GM10266 (cell line): ENCODE measurements at regions not wholly inside any gene's neighbourhood (a gene's known extent, or its start where the extent isn't known, plus 50 kb on each side); places are given as distances from the start of the nearest gene placed in this dataset.

Experiments
- DNase-seq: peaks from one replicate; pipeline ENCODE4 v3.0.0; 2012; ENCODE audit errors: extremely low spot score
- TF ChIP-seq, protein P1 (sequence below): IDR thresholded peaks from 2 replicates; pipeline ENCODE4 v1.5.1; 2012; ENCODE audit warnings: mild to moderate bottlenecking, low read depth; ENCODE audit not compliant: control insufficient read depth, insufficient read depth; ENCODE audit errors: missing control alignments

DNA sequence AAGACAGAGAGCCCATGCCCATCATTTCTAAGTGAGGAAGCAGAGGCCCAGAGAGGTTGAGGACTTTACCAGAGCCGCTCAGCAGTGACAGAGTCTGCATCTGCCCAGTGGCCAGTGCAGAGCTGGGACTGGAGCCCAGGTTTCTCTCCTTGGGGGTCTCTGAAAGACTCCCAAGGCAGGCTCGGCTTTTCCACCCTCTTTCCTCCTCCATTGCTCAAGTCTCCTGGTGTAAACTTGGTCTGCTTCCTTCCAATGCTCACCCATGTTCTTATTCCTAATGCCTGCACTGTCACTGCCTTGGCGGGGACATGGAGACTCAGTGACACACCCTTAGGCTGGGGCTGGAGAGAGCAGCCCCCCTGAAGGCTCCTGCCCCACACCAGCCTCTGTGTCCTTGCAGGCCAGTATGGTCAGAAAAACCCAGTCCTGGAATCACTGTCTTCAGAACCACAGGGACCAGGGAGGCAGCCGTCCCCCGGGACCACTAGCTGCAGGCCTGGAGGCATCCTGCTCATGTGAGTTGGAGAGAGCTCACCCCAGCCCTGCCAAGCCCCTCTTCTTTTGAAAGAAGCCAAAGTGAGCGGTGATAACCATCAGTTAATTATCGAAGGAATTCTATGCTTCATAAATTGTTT, 211.0 kb upstream of the ZNF536 start:
- no peak for DNase-seq
- TF ChIP-seq, protein P1, sequence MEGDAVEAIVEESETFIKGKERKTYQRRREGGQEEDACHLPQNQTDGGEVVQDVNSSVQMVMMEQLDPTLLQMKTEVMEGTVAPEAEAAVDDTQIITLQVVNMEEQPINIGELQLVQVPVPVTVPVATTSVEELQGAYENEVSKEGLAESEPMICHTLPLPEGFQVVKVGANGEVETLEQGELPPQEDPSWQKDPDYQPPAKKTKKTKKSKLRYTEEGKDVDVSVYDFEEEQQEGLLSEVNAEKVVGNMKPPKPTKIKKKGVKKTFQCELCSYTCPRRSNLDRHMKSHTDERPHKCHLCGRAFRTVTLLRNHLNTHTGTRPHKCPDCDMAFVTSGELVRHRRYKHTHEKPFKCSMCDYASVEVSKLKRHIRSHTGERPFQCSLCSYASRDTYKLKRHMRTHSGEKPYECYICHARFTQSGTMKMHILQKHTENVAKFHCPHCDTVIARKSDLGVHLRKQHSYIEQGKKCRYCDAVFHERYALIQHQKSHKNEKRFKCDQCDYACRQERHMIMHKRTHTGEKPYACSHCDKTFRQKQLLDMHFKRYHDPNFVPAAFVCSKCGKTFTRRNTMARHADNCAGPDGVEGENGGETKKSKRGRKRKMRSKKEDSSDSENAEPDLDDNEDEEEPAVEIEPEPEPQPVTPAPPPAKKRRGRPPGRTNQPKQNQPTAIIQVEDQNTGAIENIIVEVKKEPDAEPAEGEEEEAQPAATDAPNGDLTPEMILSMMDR, result no peak

DNA sequence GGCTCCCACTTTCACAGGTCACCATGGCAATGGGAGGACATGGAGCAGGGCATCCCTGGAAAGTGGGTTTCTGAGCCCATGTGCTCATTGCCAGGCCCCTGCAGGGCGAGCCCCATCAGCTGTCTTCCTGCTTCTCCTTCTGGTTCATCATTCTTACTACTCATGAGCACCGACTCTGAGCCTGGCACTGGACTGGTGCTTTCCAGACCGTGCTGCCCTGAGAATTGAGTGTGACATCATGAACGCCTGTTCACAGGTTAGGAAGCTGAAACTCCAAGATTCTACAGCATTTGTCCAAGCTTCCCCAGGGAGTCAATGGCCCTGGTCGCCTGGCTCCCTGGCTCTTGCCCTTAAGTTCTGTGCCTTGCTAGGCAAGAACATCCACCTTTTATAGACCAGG, 210.4 kb upstream of the ZNF536 start:
- TF ChIP-seq, protein P1, result no peak
- no peak for DNase-seq

DNA sequence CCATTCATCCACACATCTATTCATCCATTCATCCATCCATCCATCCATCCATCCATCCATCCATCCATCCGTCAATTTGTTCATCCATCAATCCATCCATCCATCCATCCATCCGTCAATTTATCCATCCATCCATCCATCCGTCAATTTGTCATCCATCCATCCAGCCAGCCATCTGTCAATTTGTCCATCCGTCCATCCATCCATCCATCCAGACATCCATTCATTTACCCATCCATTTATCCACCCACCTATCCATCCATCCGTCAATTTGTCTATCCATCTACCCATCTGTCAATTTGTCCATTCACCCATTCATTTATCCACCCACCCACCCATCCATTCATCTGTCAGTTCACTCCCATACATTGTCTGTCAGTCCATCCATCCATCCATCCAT, 209.5 kb upstream of the ZNF536 start:
- TF ChIP-seq, protein P1, result no peak
- no peak for DNase-seq

- TF ChIP-seq, protein P1, result no peak
Measured at GRCh38 chr19:30163663-30164062, 208.5 kb upstream of the ZNF536 start.

GRCh38 chr19:30165228-30165813, 206.9 kb upstream of the ZNF536 start:
- TF ChIP-seq, protein P1, result no peak
- DNase-seq, result no peak

More at GRCh38 chr19:30163663-30164062, 208.5 kb upstream of the ZNF536 start:
- DNase-seq, result no peak

DNA sequence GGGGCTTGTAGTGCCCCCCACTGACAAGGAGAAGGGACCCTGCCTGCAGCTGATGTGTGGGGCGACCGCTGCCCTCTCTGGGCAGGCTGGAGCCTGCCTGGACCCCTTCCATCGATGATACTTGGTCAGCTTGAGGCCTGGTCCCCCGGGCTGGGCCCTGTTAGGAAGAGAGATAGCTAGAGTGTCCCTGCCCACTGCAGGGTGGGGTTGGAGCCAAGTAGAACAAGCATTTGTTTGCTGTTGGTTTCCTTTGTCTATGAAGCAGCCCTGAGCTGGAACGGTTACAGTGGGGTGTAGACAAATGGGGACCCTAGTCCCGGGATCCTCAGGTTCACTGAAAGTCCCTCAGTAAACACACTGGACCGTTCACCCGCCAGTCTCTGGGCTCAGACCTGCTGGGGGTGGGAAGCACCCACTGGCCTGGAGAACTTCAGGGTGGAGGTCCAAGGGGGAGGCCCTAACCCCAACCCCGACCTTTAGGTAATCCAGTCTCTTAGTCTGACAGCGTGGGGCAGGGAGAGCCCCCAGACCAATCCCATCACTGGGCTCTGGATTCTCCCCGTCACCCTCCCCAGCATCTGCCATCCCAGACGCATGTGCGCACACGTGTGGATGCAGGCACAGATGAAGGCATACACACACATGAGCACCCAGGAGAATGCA, 204.8 kb upstream of the ZNF536 start:
- no peak for DNase-seq
- TF ChIP-seq, protein P1, result no peak

GRCh38 chr19:30167976-30168635, 204.1 kb upstream of the ZNF536 start:
- DNase-seq, result no peak
- TF ChIP-seq, protein P1, result no peak
